Spleen (tissue), 3 donors: ENCODE measurements at regions not wholly inside any gene's neighbourhood (a gene's known extent, or its start where the extent isn't known, plus 50 kb on each side); places are given as distances from the start of the nearest gene placed in this dataset.

ENCODE experiments used
- POLR2A ChIP-seq, 3 donors: fragments of 450-650 bp; IDR thresholded peaks; one replicate each; pipeline ENCODE4 v1.5.1; 2017; ENCODE audit warnings: antibody characterized with exemption in 3 of 3, mild to moderate bottlenecking in 1 of 3
- POLR2AphosphoS5 ChIP-seq, 3 donors: sonication (generic); formaldehyde crosslinking; IDR thresholded peaks; one replicate each; pipeline ENCODE4 v1.5.1; 2017; ENCODE audit warnings: antibody characterized with exemption in 3 of 3

DNA sequence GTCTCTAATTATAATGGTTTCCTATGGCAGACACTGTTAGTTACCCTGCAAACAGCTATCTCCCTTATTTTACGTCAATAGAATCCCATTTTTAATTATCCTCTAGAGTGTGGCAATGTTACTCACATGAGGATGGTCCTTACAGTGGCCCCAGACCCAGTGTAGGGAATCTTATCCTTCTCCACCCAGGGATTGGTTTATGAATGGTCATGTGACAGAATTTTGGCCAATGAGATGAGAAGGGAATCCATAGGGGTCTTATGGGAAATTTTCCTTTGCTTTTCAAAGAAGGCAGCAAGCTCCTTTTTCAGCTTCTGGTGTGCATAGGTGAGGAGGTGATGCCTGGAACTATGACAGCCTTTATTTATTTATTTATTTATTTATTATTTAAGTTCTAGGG lies 59.0 kb upstream of the HUNK start:
- no peak for TF ChIP-seq POLR2A (IDR thresholded peaks at IDR 0.05)
- TF ChIP-seq POLR2AphosphoS5 (IDR thresholded peaks at IDR 0.05), result no peak
